HEK293 (cell line): ENCODE measurements at regions not wholly inside any gene's neighbourhood (a gene's known extent, or its start where the extent isn't known, plus 50 kb on each side); places are given as distances from the start of the nearest gene placed in this dataset.

Source experiments
- CTCF ChIA-PET: fragments of 350-600 bp; formaldehyde crosslinking; extraction: SDS; loops from one replicate; lab custom pipeline; 2021; ENCODE audit warnings: antibody characterized with exemption; lab: Yijun Ruan, JAX
- POLR2A ChIA-PET: fragments of 300-600 bp; formaldehyde crosslinking; extraction: SDS; loops from one replicate; lab custom pipeline; 2020; ENCODE audit warnings: antibody characterized with exemption, inconsistent platforms; lab: Yijun Ruan, JAX
- H3K27ac ChIP-seq: fragments of 200-500 bp; sonication (Bioruptor generic); 2 replicates; pipeline ENCODE4 v1.5.1; 2014; ENCODE audit warnings: low read depth, low read length, control low read depth, inconsistent platforms; ENCODE audit errors: extremely low read depth
- H3K36me3 ChIP-seq, 2 experiments: fragments of 200-500 bp in 1 of 2; sonication (Bioruptor generic) in 1 of 2; 1 replicate in 1 of 2; 2 replicates in 1 of 2; pipeline ENCODE4 v1.5.1; 2014 to 2017; ENCODE audit warnings: inconsistent platforms in 2 of 2, low read length in 2 of 2; ENCODE audit not compliant: control insufficient read depth in 2 of 2, insufficient read depth in 1 of 2
- H3K4me1 ChIP-seq: fragments of 200-500 bp; sonication (Bioruptor generic); 2 replicates; pipeline ENCODE4 v1.5.1; 2014; ENCODE audit warnings: mild to moderate bottlenecking, low read length, inconsistent platforms; ENCODE audit not compliant: control insufficient read depth, insufficient read depth
- H3K4me3 ChIP-seq: 2 replicates; pipeline ENCODE4 v1.5.1; 2011; ENCODE audit warnings: low read depth, mild to moderate bottlenecking, control low read depth, low read length, moderate library complexity
- H3K9me3 ChIP-seq: fragments of 200-500 bp; sonication (Bioruptor generic); 2 replicates; pipeline ENCODE4 v1.5.1; 2014; ENCODE audit warnings: low read depth, low read length, inconsistent platforms; ENCODE audit not compliant: control insufficient read depth, insufficient read depth
- KLF10 ChIP-seq: fragments of 450-650 bp; IDR thresholded peaks from 2 replicates; pipeline ENCODE4 v1.5.1; 2018; ENCODE audit warnings: missing biosample characterization, mild to moderate bottlenecking, missing genetic modification characterization
- KLF16 ChIP-seq: fragments of 450-650 bp; formaldehyde crosslinking; IDR thresholded peaks from 2 replicates; pipeline ENCODE4 v1.5.1; 2017; ENCODE audit warnings: missing biosample characterization, missing genetic modification characterization
- MYNN ChIP-seq: fragments of 450-650 bp; formaldehyde crosslinking; IDR thresholded peaks from 2 replicates; pipeline ENCODE4 v1.5.1; 2016; ENCODE audit warnings: missing biosample characterization, missing genetic modification characterization, borderline replicate concordance
- RBAK ChIP-seq: fragments of 450-650 bp; formaldehyde crosslinking; IDR thresholded peaks from 2 replicates; pipeline ENCODE4 v1.5.1; 2016; ENCODE audit warnings: missing biosample characterization, missing genetic modification characterization
- ZBTB21 ChIP-seq: fragments of 450-650 bp; formaldehyde crosslinking; IDR thresholded peaks from 2 replicates; pipeline ENCODE4 v1.5.1; 2017; ENCODE audit warnings: missing biosample characterization, missing genetic modification characterization
- ZBTB7A ChIP-seq: fragments of 450-650 bp; formaldehyde crosslinking; IDR thresholded peaks from 2 replicates; pipeline ENCODE4 v1.5.1; 2016; ENCODE audit warnings: low read depth, missing biosample characterization, missing genetic modification characterization
- ZNF10 ChIP-seq: fragments of 450-650 bp; formaldehyde crosslinking; IDR thresholded peaks from 2 replicates; pipeline ENCODE4 v1.5.1; 2017; ENCODE audit warnings: missing biosample characterization, missing genetic modification characterization
- ZNF132 ChIP-seq: fragments of 450-650 bp; formaldehyde crosslinking; IDR thresholded peaks from 2 replicates; pipeline ENCODE4 v1.5.1; 2017; ENCODE audit warnings: missing biosample characterization, missing genetic modification characterization, borderline replicate concordance
- ZNF202 ChIP-seq: fragments of 450-650 bp; formaldehyde crosslinking; IDR thresholded peaks from 2 replicates; pipeline ENCODE4 v1.5.1; 2016; ENCODE audit warnings: missing biosample characterization, missing genetic modification characterization, borderline replicate concordance
- ZNF544 ChIP-seq: fragments of 450-650 bp; formaldehyde crosslinking; IDR thresholded peaks from 2 replicates; pipeline ENCODE4 v1.5.0; 2017; ENCODE audit warnings: missing biosample characterization, missing genetic modification characterization
- ZNF596 ChIP-seq: fragments of 450-650 bp; IDR thresholded peaks from 2 replicates; pipeline ENCODE4 v1.5.0; 2018; ENCODE audit warnings: missing biosample characterization, mild to moderate bottlenecking, missing genetic modification characterization, moderate library complexity
- ZNF610 ChIP-seq: fragments of 450-650 bp; formaldehyde crosslinking; IDR thresholded peaks from 2 replicates; pipeline ENCODE4 v1.5.1; 2016; ENCODE audit warnings: missing biosample characterization, missing genetic modification characterization, borderline replicate concordance
- ZNF830 ChIP-seq: fragments of 450-650 bp; IDR thresholded peaks from 2 replicates; pipeline ENCODE4 v1.5.0; 2018; ENCODE audit warnings: missing biosample characterization, missing genetic modification characterization, low read depth, mild to moderate bottlenecking, moderate library complexity
- ZNF843 ChIP-seq: fragments of 450-650 bp; formaldehyde crosslinking; IDR thresholded peaks from 2 replicates; pipeline ENCODE4 v1.5.1; 2016; ENCODE audit warnings: missing biosample characterization, missing genetic modification characterization
- ZSCAN16 ChIP-seq: fragments of 450-650 bp; formaldehyde crosslinking; IDR thresholded peaks from 2 replicates; pipeline ENCODE4 v1.5.1; 2016; ENCODE audit warnings: missing biosample characterization, missing genetic modification characterization
- TF ChIP-seq, protein P1 (sequence below): fragments of 450-650 bp; formaldehyde crosslinking; IDR thresholded peaks from 2 replicates; pipeline ENCODE4 v1.5.1; 2016; ENCODE audit warnings: missing biosample characterization, missing genetic modification characterization
- TF ChIP-seq, protein P2 (sequence below): fragments of 450-650 bp; formaldehyde crosslinking; IDR thresholded peaks from 2 replicates; pipeline ENCODE4 v1.5.1; 2016; ENCODE audit warnings: missing biosample characterization, missing genetic modification characterization
- TF ChIP-seq, protein P3 (sequence below): fragments of 450-650 bp; formaldehyde crosslinking; IDR thresholded peaks from 2 replicates; pipeline ENCODE4 v1.5.1; 2017; ENCODE audit warnings: missing biosample characterization, missing genetic modification characterization
- TF ChIP-seq, protein P4 (sequence below): fragments of 450-650 bp; formaldehyde crosslinking; optimal IDR thresholded peaks from 2 replicates; pipeline ENCODE3; 2016; ENCODE audit warnings: missing biosample characterization, mild to moderate bottlenecking, missing genetic modification characterization
- TF ChIP-seq, protein P5 (sequence below): fragments of 450-650 bp; formaldehyde crosslinking; IDR thresholded peaks from 2 replicates; pipeline ENCODE4 v1.5.1; 2017; ENCODE audit warnings: missing biosample characterization, missing genetic modification characterization

DNA sequence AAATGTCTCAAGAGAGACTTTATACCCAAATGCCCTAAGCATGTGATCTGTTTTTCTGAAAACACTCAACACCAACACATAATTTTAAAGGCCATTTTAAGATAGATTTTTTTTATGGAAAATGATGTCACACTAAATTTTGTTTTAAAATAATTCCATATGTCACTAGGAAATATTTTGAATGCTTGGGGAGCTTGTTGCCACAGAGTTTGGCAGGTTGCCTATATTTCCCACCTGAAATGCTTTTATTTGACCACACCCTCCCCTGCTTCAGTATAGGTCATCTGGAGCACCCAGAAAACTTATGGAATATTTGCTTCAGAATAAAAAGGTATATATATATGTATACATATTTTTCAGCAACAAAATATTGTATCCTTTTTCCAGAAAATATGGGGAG lies 180.0 kb upstream of the ANK3 start (continued):
- TF ChIP-seq ZNF843 (tag by site-specific recombination) (no peak), ZBTB7A (tag by site-specific recombination) (no peak), ZNF10 (tag by site-specific recombination) (no peak), ZNF544 (tag by site-specific recombination) (no peak), KLF16 (tag by site-specific recombination) (no peak), MYNN (tag by site-specific recombination) (no peak), KLF10 (tag by site-specific recombination) (no peak), ZNF830 (no peak)
- TF ChIP-seq, protein P1, sequence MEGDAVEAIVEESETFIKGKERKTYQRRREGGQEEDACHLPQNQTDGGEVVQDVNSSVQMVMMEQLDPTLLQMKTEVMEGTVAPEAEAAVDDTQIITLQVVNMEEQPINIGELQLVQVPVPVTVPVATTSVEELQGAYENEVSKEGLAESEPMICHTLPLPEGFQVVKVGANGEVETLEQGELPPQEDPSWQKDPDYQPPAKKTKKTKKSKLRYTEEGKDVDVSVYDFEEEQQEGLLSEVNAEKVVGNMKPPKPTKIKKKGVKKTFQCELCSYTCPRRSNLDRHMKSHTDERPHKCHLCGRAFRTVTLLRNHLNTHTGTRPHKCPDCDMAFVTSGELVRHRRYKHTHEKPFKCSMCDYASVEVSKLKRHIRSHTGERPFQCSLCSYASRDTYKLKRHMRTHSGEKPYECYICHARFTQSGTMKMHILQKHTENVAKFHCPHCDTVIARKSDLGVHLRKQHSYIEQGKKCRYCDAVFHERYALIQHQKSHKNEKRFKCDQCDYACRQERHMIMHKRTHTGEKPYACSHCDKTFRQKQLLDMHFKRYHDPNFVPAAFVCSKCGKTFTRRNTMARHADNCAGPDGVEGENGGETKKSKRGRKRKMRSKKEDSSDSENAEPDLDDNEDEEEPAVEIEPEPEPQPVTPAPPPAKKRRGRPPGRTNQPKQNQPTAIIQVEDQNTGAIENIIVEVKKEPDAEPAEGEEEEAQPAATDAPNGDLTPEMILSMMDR (tag by site-specific recombination): no peak
- TF ChIP-seq, protein P2, sequence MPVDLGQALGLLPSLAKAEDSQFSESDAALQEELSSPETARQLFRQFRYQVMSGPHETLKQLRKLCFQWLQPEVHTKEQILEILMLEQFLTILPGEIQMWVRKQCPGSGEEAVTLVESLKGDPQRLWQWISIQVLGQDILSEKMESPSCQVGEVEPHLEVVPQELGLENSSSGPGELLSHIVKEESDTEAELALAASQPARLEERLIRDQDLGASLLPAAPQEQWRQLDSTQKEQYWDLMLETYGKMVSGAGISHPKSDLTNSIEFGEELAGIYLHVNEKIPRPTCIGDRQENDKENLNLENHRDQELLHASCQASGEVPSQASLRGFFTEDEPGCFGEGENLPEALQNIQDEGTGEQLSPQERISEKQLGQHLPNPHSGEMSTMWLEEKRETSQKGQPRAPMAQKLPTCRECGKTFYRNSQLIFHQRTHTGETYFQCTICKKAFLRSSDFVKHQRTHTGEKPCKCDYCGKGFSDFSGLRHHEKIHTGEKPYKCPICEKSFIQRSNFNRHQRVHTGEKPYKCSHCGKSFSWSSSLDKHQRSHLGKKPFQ (tag by site-specific recombination): no peak

DNA sequence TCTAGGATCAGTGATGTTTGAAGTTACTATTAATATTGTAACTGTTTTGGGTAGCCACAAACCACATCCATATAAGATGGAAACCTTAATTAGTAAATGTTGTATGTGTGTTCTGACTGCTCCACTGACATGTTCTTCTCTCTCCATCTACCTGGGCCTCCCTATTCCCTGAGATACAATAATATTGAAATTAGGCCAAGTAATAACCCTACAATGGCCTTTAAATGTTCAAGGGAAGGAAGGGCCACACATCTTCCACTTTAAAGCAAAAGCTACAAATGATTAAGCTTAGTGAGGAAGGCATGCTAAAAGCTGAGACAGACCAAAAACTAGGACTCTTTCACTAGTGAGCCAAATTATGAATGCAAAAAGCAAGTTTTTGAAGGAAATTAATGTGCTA lies 176.4 kb upstream of the ANK3 start:
- TF ChIP-seq ZNF610 (tag by site-specific recombination) (no peak), ZBTB21 (tag by site-specific recombination) (no peak), ZNF132 (tag by site-specific recombination) (no peak), ZNF202 (no peak), ZNF596 (tag by site-specific recombination) (no peak)
- TF ChIP-seq, protein P3, sequence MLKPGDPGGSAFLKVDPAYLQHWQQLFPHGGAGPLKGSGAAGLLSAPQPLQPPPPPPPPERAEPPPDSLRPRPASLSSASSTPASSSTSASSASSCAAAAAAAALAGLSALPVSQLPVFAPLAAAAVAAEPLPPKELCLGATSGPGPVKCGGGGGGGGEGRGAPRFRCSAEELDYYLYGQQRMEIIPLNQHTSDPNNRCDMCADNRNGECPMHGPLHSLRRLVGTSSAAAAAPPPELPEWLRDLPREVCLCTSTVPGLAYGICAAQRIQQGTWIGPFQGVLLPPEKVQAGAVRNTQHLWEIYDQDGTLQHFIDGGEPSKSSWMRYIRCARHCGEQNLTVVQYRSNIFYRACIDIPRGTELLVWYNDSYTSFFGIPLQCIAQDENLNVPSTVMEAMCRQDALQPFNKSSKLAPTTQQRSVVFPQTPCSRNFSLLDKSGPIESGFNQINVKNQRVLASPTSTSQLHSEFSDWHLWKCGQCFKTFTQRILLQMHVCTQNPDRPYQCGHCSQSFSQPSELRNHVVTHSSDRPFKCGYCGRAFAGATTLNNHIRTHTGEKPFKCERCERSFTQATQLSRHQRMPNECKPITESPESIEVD: no peak
- TF ChIP-seq, protein P1 (tag by site-specific recombination): no peak
- Histone ChIP-seq H3K9me3 (no peaks in the 10 kb centered on the region), H3K27ac (no peak overlapping the region), H3K4me3 (no peak overlapping the region), H3K4me1 (no peaks in the 10 kb centered on the region), H3K36me3 (no peaks in the 10 kb centered on the region)
- CTCF ChIA-PET: interaction anchor here (1.2 kb wide), 1 partner anchor 121 kb away, joined by 3 read pairs; no protein-coding TSS in a partner anchor
- POLR2A ChIA-PET: no interaction called here

DNA sequence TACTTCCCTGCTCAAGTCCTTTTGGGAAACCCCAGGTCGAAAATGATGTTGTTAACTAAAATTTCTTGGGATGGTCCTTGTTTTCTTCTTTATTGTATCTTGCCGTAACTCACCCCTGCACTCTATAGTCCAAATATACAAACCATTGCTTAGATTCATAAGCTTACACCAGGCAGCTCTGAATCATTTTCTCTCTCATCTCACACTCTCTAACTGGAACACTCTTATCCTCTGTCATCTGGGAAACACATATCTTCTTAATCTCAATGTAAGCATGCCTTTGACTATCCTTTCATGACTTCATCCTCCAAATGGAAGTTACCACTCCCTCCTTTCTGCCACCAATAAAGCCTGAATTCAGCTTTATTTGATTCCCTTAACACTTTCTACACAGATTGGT lies 175.8 kb upstream of the ANK3 start:
- Histone ChIP-seq H3K4me1 (no peaks in the 10 kb centered on the region), H3K4me3 (no peak overlapping the region), H3K9me3 (no peaks in the 10 kb centered on the region), H3K27ac (no peak overlapping the region), H3K36me3 (no peaks in the 10 kb centered on the region)
- ChIA-PET POLR2A (no interaction called here), CTCF (no interaction called here)
- TF ChIP-seq, protein P4, sequence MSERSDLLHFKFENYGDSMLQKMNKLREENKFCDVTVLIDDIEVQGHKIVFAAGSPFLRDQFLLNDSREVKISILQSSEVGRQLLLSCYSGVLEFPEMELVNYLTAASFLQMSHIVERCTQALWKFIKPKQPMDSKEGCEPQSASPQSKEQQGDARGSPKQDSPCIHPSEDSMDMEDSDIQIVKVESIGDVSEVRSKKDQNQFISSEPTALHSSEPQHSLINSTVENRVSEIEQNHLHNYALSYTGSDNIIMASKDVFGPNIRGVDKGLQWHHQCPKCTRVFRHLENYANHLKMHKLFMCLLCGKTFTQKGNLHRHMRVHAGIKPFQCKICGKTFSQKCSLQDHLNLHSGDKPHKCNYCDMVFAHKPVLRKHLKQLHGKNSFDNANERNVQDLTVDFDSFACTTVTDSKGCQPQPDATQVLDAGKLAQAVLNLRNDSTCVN (tag by site-specific recombination): no peak
- no peak for TF ChIP-seq RBAK (tag by site-specific recombination)
- TF ChIP-seq, protein P5, sequence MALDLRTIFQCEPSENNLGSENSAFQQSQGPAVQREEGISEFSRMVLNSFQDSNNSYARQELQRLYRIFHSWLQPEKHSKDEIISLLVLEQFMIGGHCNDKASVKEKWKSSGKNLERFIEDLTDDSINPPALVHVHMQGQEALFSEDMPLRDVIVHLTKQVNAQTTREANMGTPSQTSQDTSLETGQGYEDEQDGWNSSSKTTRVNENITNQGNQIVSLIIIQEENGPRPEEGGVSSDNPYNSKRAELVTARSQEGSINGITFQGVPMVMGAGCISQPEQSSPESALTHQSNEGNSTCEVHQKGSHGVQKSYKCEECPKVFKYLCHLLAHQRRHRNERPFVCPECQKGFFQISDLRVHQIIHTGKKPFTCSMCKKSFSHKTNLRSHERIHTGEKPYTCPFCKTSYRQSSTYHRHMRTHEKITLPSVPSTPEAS (tag by site-specific recombination): no peak
- TF ChIP-seq ZSCAN16 (tag by site-specific recombination): no peak
